Endothelial cell of umbilical vein (primary cell): ENCODE measurements at regions not wholly inside any gene's neighbourhood (a gene's known extent, or its start where the extent isn't known, plus 50 kb on each side); places are given as distances from the start of the nearest gene placed in this dataset.

Experiments
- BruUV-seq: library from RNA; stranded (reverse); fragments of 400-500 nt; replicated peaks from 2 replicates; lab custom pipeline; 2021; lab: Mats Ljungman, UMichigan
- CTCF ChIA-PET: fragments of 300-600, 350-600 bp; sonication (Branson Sonifier 250); formaldehyde crosslinking; loops from one replicate; lab custom pipeline; 2021; ENCODE audit warnings: antibody characterized with exemption, inconsistent platforms; lab: Charles Lee
- POLR2A ChIA-PET: fragments of 300-600, 350-600 bp; sonication (Branson Sonifier 250); formaldehyde crosslinking; loops from one replicate; lab custom pipeline; 2021; ENCODE audit warnings: antibody characterized with exemption, inconsistent platforms; lab: Charles Lee
- DNase-seq: peaks from one replicate; pipeline ENCODE4 v3.0.0-alpha.2; 2011; ENCODE audit warnings: low read depth, low spot score
- FAIRE-seq: peaks from 2 replicates; lab custom pipeline; 2011; peaks lifted over from hg19 to GRCh38; lab: Jason Lieb, UNC
- H2AFZ ChIP-seq: 2 replicates; pipeline ENCODE4 v1.6.0; 2012; ENCODE audit warnings: low read depth, low read length, control low read depth, inconsistent platforms
- H3K27ac ChIP-seq: 2 replicates; pipeline ENCODE4 v1.5.1; 2011; ENCODE audit warnings: low read depth, mild to moderate bottlenecking, control low read depth, low read length, moderate library complexity; ENCODE audit not compliant: insufficient read depth
- H3K27me3 ChIP-seq, 2 experiments: 2 replicates each; pipeline versions ENCODE4 v1.6.0 to v1.6.1; 2011; ENCODE audit warnings: low read length in 2 of 2, mixed read lengths in 1 of 2; ENCODE audit not compliant: control insufficient read depth in 2 of 2, insufficient read depth in 2 of 2
- H3K36me3 ChIP-seq, 2 experiments: 2 replicates in 1 of 2; 3 replicates in 1 of 2; pipeline ENCODE4 v1.5.1; 2011; ENCODE audit warnings: low read length in 2 of 2, mild to moderate bottlenecking in 1 of 2, moderate library complexity in 1 of 2; ENCODE audit not compliant: control insufficient read depth in 2 of 2, insufficient read depth in 2 of 2; ENCODE audit errors: extremely low read depth in 1 of 2
- H3K4me1 ChIP-seq: 3 replicates; pipeline ENCODE4 v1.5.1; 2011; ENCODE audit warnings: mild to moderate bottlenecking, low read length; ENCODE audit not compliant: control insufficient read depth, insufficient read depth; ENCODE audit errors: extremely low read depth
- H3K4me2 ChIP-seq: 2 replicates; pipeline ENCODE4 v1.6.1; 2011; ENCODE audit warnings: low read length, control low read depth, mixed read lengths; ENCODE audit not compliant: insufficient read depth
- H3K4me3 ChIP-seq, 3 experiments: fragments of 200-600 bp in 1 of 3; sonication (generic), shearing (Covaris generic) in 1 of 3; replicated peaks in 1 of 3; 2 replicates each; pipeline ENCODE4 v1.5.1; 2011 to 2016; ENCODE audit warnings: control low read depth in 3 of 3, low read length in 3 of 3, mild to moderate bottlenecking in 2 of 3, inconsistent platforms in 1 of 3, low read depth in 1 of 3, moderate library complexity in 1 of 3; ENCODE audit not compliant: insufficient read depth in 1 of 3
- H3K79me2 ChIP-seq: 2 replicates; pipeline ENCODE4 v1.6.0; 2012; ENCODE audit warnings: low read length, inconsistent platforms; ENCODE audit not compliant: control insufficient read depth, insufficient read depth
- H3K9ac ChIP-seq: replicated peaks from 2 replicates; pipeline ENCODE3; 2011; ENCODE audit warnings: low read length, control low read depth; ENCODE audit not compliant: insufficient read depth; ENCODE audit errors: extremely low read depth
- H3K9me1 ChIP-seq: replicated peaks from 3 replicates; pipeline ENCODE4 v1.6.0; 2011; ENCODE audit warnings: mild to moderate bottlenecking, low read length; ENCODE audit not compliant: control insufficient read depth, insufficient read depth; ENCODE audit errors: extremely low read depth
- H3K9me3 ChIP-seq: replicated peaks from 2 replicates; pipeline ENCODE4 v1.5.1; 2012; ENCODE audit warnings: low read length, inconsistent platforms; ENCODE audit not compliant: control insufficient read depth, insufficient read depth
- H4K20me1 ChIP-seq: replicated peaks from 2 replicates; pipeline ENCODE3; 2011; ENCODE audit warnings: mild to moderate bottlenecking, low read length; ENCODE audit not compliant: control insufficient read depth, insufficient read depth; ENCODE audit errors: extremely low read depth
- EZH2 ChIP-seq: IDR thresholded peaks from 2 replicates; pipeline ENCODE4 v1.6.1; 2012; ENCODE audit warnings: borderline replicate concordance, low read depth, mild to moderate bottlenecking, moderate library complexity, low read length, inconsistent platforms; ENCODE audit not compliant: severe bottlenecking
- FOS ChIP-seq: IDR thresholded peaks from 2 replicates; pipeline ENCODE4 v1.6.1; 2011; ENCODE audit warnings: mild to moderate bottlenecking, low read length, moderate library complexity, borderline replicate concordance; ENCODE audit not compliant: insufficient read depth
- MYC ChIP-seq: IDR thresholded peaks from one replicate; pipeline ENCODE4 v1.6.1; 2011; ENCODE audit warnings: mild to moderate bottlenecking, low read depth, low read length
- POLR2A ChIP-seq: IDR thresholded peaks from 2 replicates; pipeline ENCODE4 v1.6.1; 2012; ENCODE audit warnings: low read depth, mild to moderate bottlenecking, control low read depth, low read length
- dilution Hi-C: fragments of 300-500 bp; cut with MboI; formaldehyde crosslinking; loops from one replicate; pipeline ENCODE4 v1.15.0; 2019; ENCODE audit warnings: low sequenced_read_pairs; ENCODE audit not compliant: extremely low pct_ligation_motif_present
- intact Hi-C: fragments of 100-400 bp; cut with micrococcal nuclease; formaldehyde crosslinking; loops from one replicate; pipeline ENCODE4 v1.10.0; 2022
- TF ChIP-seq, protein P1 (sequence below), 2 donors: IDR thresholded peaks; 1 replicate in 1 of 2; 2 replicates in 1 of 2; pipeline ENCODE4 v1.5.1; 2011; ENCODE audit warnings: low read length in 2 of 2, mild to moderate bottlenecking in 2 of 2, moderate library complexity in 2 of 2, control low read depth in 1 of 2, inconsistent platforms in 1 of 2, low read depth in 1 of 2; ENCODE audit not compliant: insufficient read depth in 1 of 2; ENCODE audit errors: extremely low read depth in 1 of 2
- TF ChIP-seq, protein P2 (sequence below): IDR thresholded peaks from 2 replicates; pipeline ENCODE4 v1.6.1; 2011; ENCODE audit not compliant: insufficient read depth, insufficient read length

DNA sequence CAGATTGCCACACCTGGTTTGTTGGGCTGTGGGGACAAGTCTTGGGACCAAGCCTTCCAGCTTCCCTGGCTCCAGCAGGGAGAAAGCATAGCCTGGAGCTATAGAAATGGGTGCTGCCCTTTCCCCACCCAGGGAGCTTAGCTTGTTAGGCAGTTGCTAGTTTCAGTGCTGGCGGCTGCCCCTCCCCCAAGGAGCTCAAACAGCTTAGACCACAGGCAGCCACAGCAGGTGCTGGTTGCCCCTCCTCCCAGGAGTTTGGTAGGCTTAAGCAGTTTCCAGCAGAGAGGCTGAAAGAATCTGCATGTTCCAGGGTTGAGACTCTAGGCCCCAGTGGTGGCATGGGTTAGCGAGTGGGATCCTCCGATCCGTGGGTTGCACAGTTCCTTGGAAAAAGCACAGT, 889.7 kb downstream of the IGSF11 start:
- no peak overlapping the region for H2AFZ ChIP-seq
- H3K4me1 ChIP-seq: no peaks in the 10 kb centered on the region
- H4K20me1 ChIP-seq: no peaks in the 10 kb centered on the region
- DNase-seq (no peak), FAIRE-seq (no peak)
- no peaks in the 10 kb centered on the region for H3K9me3 ChIP-seq
- ChIA-PET CTCF (no interaction called here), POLR2A (no interaction called here)
- no peak overlapping the region for H3K9ac ChIP-seq
- no peaks in the 10 kb centered on the region for H3K27me3 ChIP-seq
- intact Hi-C loops (no loop called here), dilution Hi-C loops (no loop called here)
- no peak overlapping the region for H3K27ac ChIP-seq
- H3K4me2 ChIP-seq: no peak overlapping the region
- TF ChIP-seq FOS: no peak
- TF ChIP-seq, protein P1, sequence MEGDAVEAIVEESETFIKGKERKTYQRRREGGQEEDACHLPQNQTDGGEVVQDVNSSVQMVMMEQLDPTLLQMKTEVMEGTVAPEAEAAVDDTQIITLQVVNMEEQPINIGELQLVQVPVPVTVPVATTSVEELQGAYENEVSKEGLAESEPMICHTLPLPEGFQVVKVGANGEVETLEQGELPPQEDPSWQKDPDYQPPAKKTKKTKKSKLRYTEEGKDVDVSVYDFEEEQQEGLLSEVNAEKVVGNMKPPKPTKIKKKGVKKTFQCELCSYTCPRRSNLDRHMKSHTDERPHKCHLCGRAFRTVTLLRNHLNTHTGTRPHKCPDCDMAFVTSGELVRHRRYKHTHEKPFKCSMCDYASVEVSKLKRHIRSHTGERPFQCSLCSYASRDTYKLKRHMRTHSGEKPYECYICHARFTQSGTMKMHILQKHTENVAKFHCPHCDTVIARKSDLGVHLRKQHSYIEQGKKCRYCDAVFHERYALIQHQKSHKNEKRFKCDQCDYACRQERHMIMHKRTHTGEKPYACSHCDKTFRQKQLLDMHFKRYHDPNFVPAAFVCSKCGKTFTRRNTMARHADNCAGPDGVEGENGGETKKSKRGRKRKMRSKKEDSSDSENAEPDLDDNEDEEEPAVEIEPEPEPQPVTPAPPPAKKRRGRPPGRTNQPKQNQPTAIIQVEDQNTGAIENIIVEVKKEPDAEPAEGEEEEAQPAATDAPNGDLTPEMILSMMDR (IDR thresholded peaks at IDR 0.05; ENCODE audit: extremely low read depth in 1 of 2, insufficient read depth in 1 of 2, low read depth in 1 of 2, low read length in 2 of 2): no peak
- TF ChIP-seq, protein P2, sequence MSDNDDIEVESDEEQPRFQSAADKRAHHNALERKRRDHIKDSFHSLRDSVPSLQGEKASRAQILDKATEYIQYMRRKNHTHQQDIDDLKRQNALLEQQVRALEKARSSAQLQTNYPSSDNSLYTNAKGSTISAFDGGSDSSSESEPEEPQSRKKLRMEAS: no peak
- TF ChIP-seq MYC: no peak
- TF ChIP-seq EZH2: no peak
- no peak for TF ChIP-seq POLR2A
- H3K36me3 ChIP-seq: no peaks in the 10 kb centered on the region
- no peak overlapping the region for H3K4me3 ChIP-seq
- no peaks in the 10 kb centered on the region for H3K9me1 ChIP-seq
- BruUV-seq: no TSS peak
- H3K79me2 ChIP-seq: no peaks in the 10 kb centered on the region
